ENCODE measurements at regions not wholly inside any gene's neighbourhood (a gene's known extent, or its start where the extent isn't known, plus 50 kb on each side); places are given as distances from the start of the nearest gene placed in this dataset.

DNA sequence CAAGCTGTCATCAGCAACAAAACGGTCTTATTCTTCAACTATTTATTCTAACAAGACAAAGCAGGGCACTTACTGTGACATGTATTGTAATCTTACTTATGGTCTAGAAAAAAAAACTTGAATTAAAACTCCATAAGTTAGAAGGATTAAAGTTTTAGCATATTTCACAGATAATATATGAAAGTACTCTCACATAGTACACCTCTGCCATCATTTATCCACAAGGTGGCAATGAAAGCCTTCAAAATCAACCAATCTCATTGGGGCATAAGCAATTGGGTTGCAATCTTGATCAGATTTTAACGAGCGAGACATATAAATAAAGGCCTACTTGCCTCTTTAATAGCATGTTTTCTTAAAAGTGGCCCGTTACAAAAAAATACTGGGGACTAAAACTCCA lies 1382.9 kb downstream of the FAM133A start (continued):
- TF ChIP-seq, protein P1, sequence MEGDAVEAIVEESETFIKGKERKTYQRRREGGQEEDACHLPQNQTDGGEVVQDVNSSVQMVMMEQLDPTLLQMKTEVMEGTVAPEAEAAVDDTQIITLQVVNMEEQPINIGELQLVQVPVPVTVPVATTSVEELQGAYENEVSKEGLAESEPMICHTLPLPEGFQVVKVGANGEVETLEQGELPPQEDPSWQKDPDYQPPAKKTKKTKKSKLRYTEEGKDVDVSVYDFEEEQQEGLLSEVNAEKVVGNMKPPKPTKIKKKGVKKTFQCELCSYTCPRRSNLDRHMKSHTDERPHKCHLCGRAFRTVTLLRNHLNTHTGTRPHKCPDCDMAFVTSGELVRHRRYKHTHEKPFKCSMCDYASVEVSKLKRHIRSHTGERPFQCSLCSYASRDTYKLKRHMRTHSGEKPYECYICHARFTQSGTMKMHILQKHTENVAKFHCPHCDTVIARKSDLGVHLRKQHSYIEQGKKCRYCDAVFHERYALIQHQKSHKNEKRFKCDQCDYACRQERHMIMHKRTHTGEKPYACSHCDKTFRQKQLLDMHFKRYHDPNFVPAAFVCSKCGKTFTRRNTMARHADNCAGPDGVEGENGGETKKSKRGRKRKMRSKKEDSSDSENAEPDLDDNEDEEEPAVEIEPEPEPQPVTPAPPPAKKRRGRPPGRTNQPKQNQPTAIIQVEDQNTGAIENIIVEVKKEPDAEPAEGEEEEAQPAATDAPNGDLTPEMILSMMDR (IDR thresholded peaks at IDR 0.05; ENCODE audit: control extremely low read depth in 1 of 3, insufficient read depth in 1 of 3, low read depth in 1 of 3, low read length in 3 of 3): peak in 1 of 3 experiments; percentile 30; a peak in 2 of 4 replicates
- no peak for TF ChIP-seq HDAC6 (IDR thresholded peaks at IDR 0.05; ENCODE audit: low read depth, low read length)
- TF ChIP-seq CREB1 (IDR thresholded peaks at IDR 0.05): no peak
- TF ChIP-seq EP300 (IDR thresholded peaks at IDR 0.05; ENCODE audit: borderline replicate concordance in 1 of 2, low read depth in 2 of 2, low read length in 2 of 2): no peak

Data from H1 (cell line).